GM12874 (cell line): ENCODE measurements at regions not wholly inside any gene's neighbourhood (a gene's known extent, or its start where the extent isn't known, plus 50 kb on each side); places are given as distances from the start of the nearest gene placed in this dataset.

Source experiments
- TF ChIP-seq, protein P1 (sequence below): IDR thresholded peaks from 2 replicates; pipeline ENCODE4 v1.5.1; 2011; ENCODE audit warnings: low read depth, mild to moderate bottlenecking, control low read depth, low read length, moderate library complexity; ENCODE audit not compliant: insufficient read depth

DNA sequence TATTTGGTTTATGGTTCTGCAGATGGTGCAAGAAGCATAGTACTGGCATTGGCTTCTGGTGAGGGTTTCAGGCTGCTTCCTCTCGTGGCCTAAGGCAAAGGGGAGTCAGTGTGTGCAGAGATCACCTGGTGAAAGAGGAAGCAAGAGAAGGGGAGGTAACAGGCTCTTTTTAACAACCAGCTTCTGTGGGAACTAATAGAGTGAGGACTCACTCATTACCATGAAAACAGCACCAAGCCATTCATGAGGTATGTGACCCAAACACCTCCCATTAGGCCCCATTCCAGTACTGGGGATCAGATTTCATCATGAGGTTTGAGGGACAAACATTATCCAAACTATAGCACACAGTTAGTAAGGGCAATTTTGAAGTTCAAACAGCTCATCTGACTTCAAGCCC is 263.5 kb downstream of the TMEM38B start:
- TF ChIP-seq, protein P1, sequence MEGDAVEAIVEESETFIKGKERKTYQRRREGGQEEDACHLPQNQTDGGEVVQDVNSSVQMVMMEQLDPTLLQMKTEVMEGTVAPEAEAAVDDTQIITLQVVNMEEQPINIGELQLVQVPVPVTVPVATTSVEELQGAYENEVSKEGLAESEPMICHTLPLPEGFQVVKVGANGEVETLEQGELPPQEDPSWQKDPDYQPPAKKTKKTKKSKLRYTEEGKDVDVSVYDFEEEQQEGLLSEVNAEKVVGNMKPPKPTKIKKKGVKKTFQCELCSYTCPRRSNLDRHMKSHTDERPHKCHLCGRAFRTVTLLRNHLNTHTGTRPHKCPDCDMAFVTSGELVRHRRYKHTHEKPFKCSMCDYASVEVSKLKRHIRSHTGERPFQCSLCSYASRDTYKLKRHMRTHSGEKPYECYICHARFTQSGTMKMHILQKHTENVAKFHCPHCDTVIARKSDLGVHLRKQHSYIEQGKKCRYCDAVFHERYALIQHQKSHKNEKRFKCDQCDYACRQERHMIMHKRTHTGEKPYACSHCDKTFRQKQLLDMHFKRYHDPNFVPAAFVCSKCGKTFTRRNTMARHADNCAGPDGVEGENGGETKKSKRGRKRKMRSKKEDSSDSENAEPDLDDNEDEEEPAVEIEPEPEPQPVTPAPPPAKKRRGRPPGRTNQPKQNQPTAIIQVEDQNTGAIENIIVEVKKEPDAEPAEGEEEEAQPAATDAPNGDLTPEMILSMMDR = no peak

DNA sequence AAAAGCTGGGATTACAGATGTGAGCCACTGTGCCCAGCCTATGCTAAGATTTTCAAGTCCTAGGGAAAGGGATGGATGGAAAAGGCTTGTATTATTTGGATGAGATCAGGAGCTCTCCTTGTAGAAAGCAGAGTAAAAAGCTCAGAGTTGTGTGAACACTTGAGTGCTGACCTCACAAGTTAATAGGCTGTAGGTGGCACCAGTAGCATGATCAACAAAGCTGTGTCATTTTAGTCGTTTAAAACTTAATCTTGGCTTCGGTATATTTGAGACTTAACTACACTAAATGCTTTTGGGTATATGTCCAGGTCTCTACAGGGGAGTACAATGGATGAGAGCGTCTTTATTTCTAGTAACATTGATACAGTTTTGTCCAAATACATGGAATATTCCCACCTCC is 264.2 kb downstream of the TMEM38B start:
- TF ChIP-seq, protein P1 = no peak

DNA sequence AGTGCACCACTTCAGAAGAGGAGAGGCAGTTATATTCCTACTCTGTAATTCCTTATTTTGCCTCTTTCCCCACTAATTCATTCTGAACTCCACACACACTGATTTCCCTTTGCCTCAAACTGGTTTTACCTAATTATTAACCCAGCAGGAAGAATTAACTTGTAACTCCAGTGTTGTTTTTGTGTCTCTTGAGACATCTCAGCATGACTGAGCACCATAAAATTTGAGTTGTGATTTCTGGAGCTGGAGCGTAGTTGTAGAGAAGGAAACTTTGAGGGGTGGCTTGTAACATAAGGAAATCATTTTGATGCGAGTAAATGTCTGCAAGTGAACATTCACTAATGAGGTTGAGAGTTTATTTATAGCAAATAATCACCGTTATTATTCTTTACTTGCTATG is 265.2 kb downstream of the TMEM38B start:
- TF ChIP-seq, protein P1 = no peak

DNA sequence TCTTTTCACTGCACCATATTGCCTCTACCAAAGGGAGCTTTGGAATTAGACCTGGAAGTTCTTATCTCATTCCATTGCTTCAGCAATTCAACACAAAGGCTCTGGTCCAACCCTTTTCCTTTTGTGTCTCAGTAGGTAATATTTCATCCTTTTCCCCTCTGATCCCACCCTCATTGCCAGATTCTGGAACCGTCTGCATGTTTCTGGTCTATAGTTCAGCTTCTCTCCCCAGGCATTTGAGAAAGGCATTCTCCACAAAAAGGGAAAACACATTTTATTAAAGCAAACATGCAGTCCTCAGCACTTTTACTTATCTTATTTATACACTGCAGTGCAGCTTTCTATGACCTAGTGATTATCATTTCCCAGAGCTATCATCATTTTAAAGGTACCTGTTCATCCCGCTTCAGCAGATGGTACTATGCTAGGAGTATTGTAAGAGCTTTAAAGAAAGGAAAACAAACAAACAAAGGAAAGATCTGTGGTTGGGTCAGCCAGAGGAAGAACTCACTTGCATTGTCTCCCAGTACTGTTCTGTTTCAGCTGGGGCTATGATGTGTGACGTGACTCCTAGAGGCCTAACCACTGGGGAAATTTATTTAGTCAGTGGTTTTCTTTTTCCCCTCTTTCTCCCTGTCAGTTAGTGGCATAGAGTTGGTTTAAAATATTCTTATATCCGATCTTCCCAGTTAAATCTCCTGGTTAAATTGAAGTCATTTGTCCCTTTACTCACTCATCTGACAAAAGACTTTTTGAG is 269.2 kb downstream of the TMEM38B start:
- TF ChIP-seq, protein P1 = no peak

DNA sequence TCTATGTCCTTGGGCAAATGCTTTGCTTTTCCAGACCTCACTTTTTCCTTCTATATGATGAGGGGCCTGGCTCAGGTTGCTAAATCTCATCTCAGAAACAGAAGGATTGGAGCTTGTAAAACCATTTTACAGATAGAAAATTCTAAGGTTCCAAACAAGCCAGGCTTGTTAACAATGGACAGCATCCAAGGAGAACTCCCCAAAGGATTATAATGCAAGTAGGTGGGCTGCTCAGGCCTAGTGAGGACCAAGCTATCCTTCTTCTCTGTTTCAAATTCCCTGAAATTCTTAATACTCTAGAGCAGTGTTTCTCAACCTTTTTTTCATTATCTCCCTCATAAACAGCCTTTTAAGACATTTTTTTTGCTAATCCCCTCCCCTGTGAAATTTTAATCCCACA is 269.8 kb downstream of the TMEM38B start:
- TF ChIP-seq, protein P1 = no peak

DNA sequence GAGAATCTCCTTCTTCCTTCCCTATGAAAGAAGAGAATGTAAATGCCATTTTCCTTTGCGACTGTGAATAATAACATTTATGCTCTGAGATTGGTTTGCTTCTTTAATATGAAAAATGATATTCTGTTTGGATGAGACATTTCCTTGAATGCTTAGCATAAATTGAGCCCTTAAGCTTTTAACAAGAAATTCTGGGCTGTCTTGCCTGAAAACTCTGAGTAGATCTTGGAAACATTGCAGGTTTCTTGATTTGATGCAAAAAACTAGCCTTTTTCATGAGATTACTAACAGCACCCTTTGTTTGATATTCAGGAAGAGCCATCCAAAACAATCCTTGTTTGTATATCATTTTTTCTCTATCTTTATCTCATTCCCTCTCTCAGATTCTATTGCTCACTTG is 272.5 kb downstream of the TMEM38B start:
- TF ChIP-seq, protein P1 = no peak

DNA sequence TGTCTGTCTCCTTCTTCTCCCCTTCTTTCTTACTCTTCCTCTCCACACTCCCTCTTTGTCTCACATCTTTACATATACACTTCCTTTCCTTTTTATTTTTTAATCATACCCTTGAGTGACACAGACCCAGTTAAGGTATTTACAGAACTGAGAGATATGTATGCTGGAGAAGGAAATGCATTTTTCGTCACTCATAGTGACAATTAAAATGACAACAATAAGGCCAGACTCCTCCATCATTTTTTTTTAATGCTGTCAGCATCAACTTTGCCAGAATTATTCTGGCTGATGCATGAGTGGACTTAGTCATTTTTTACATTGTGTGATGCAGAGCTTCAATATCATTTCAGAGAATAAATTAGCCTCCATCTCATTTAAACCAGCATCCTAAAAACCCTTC is 272.9 kb downstream of the TMEM38B start:
- TF ChIP-seq, protein P1 = no peak
